WI38 (cell line): ENCODE measurements at regions not wholly inside any gene's neighbourhood (a gene's known extent, or its start where the extent isn't known, plus 50 kb on each side); places are given as distances from the start of the nearest gene placed in this dataset.
"Not testable (repeated sequence)": the region's sequence is repeated elsewhere in the genome, so short reads cannot be mapped to it uniquely, and the experiment has no call there.

Source experiments
- H3K4me3 ChIP-seq: 2 replicates; pipeline ENCODE4 v1.5.1; 2011; ENCODE audit warnings: low read depth, mild to moderate bottlenecking, control low read depth, low read length
- TF ChIP-seq, protein P1 (sequence below): IDR thresholded peaks from 2 replicates; pipeline ENCODE4 v1.5.1; 2012; ENCODE audit warnings: low read depth, mild to moderate bottlenecking, control low read depth, low read length

DNA sequence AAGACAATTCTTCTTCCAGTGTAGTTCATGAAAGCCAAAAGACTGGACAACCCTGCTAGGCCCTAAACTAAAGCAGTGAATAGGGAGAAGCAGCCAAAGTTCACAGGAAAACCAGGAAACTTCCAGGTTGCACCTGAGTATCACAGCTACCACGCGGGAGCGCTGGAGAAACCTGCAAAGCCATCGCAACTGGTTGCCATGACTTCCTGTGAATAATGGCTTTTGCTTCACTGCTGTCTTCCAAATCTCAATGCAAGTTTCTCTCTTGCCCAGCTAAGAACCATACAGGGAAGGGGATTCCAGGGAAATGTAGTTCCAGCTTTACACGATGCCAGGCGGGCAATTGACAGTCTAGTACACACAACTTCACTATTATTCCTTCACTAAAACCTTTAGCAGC lies 114.1 kb downstream of the GXYLT1 start:
- TF ChIP-seq, protein P1, sequence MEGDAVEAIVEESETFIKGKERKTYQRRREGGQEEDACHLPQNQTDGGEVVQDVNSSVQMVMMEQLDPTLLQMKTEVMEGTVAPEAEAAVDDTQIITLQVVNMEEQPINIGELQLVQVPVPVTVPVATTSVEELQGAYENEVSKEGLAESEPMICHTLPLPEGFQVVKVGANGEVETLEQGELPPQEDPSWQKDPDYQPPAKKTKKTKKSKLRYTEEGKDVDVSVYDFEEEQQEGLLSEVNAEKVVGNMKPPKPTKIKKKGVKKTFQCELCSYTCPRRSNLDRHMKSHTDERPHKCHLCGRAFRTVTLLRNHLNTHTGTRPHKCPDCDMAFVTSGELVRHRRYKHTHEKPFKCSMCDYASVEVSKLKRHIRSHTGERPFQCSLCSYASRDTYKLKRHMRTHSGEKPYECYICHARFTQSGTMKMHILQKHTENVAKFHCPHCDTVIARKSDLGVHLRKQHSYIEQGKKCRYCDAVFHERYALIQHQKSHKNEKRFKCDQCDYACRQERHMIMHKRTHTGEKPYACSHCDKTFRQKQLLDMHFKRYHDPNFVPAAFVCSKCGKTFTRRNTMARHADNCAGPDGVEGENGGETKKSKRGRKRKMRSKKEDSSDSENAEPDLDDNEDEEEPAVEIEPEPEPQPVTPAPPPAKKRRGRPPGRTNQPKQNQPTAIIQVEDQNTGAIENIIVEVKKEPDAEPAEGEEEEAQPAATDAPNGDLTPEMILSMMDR: no peak
- H3K4me3 ChIP-seq: no peak overlapping the region

DNA sequence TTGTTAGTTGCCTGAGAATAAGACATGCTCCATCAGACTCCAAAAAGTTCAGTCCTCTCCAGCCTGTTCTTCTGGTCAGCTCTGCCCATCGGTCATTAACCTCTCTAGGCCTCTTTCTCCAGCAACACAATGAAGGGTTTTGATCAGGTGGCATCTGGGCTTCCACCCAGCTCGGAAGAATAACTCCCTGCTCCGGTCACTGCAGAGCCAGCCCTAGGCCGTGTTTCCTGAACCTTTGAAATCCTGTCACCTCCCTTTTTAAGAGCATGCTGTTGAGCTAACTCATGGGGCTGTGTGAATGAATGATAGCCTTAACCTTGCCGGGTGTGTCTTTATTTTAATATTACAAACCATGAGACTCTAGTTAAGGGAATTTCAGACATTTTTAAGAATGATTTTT lies 117.1 kb downstream of the GXYLT1 start:
- TF ChIP-seq, protein P1: no peak
- no peak overlapping the region for H3K4me3 ChIP-seq

DNA sequence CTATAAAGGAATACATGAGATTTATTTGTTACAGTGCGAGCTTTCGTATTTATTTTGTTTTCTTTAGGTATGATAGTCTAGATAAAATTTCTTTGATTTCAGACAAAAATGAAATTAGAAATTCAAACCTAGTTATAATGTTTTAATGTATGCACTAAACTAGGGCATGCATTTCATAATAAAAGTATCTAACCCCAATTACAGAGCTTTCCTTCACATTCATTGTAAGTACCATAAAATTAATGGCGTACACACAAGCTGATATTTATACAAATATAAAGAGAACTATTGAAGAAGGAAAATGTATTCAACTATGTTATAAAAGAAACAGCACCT lies 120.2 kb downstream of the GXYLT1 start:
- TF ChIP-seq, protein P1: no peak
- H3K4me3 ChIP-seq: no peak overlapping the region

DNA sequence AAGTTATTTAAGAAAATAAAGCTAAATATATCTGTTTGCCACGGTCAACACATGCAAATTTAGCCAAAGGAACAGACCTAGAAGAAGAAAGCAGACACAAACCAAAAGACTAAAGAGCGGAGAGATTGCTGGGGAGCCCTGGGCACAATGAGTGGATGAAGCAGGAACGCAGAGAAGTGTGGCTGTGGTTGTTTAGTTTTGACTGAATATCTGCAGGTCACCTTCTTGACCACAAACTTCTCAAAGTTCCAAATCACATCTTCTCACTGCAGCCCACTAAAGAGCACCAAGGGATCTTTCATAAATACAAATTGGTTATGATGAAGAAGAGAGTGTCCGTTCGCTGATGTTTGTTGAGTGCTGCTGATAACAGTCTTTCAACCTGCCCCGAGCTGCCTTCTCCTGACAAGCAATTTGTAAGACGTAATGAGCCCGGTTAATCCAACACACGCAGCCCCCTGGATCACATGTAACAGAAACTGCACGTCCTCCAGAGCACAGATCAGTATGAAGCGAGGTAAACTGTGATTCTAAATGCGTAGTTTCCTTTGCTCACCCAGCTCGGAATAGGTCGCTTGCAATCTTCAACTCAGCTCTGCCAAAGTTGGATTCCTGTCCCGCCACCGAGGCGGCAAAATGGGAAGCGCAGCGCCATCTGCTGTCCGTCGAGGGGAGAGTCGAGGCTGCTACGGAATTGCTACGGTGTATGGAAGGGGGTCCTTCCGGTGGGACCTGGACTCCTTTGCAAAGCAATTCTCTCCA lies 120.8 kb downstream of the GXYLT1 start:
- peak overlapping the region; percentile 57 for H3K4me3 ChIP-seq
- TF ChIP-seq, protein P1: peak; percentile 92

DNA sequence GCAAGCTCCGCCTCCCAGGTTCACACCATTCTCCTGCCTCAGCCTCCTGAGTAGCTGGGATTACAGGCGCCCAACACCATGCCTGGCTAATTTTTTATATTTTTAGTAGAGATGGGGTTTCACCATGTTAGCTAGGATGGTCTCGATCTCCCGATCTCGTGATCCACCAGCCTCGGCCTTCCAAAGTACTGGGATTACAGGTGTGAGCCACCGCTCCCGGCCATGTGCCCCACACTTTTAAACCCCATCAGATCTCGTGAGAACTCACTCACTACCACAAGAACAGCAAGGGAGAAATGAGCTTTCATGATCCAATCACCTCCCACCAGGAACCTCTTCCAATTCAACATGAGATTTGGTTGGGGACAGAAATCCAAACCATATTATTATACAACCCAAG lies 122.7 kb downstream of the GXYLT1 start:
- not testable (repeated sequence) for H3K4me3 ChIP-seq

DNA sequence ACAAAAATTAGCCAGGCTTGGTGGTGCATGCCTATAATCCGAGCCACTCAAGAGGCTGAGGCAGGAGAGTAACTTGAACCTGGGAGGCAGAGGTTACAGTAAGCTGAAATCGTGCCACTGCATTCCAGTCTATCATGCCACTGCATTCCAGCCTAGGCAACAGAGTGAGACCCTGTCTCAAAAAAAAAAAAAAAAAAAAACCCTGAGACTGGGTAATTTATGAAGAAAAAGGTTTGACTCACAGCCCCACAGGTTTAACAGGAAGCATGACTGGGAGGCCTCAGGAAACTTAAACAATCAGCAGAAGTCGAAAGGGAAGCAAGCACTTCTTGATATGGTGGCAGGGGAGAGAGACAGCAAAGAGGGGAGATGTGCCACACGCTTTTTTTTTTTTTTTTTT lies 123.2 kb downstream of the GXYLT1 start:
- TF ChIP-seq, protein P1: no peak
- H3K4me3 ChIP-seq: no peak overlapping the region

DNA sequence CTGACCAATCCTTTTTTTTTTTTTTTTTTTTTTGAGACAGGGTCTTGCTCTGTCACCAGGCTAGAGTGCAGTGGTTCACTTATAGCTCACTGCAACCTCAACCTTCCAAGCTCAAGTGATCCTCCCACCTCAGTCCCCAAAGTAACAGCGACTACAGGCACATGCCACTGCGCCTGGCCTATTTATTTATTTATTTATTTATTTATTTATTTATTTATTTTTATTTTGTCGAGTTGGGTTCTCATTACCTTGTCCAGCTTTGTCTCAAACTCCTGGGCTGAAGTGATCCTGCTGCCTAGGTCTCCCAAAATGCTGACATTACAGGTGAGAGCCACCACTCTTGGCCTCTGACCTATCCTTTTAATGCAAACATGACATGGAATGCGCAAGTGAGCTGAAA lies 124.4 kb downstream of the GXYLT1 start:
- TF ChIP-seq, protein P1: no peak

DNA sequence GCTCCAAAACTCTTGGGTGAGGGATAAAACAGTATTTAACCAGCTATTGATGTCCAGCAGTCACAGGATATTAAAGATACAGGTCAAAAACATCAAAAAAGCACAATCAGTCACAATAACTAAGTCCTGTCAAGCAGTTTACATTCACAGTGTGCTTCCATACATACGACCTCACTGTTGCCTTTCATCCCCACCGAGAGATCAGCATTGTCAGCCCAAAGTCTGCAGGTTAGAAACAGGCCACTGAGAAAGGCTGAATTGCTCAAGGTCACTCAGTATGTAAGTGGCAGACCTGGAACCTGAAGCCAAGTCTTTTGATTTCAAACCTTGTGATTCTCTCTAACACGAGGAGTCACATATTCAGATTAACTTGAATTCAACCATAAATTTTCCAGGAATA lies 124.9 kb downstream of the GXYLT1 start:
- H3K4me3 ChIP-seq: no peak overlapping the region
- TF ChIP-seq, protein P1: no peak

More for the DNA sequence above, 124.4 kb downstream of the GXYLT1 start:
- H3K4me3 ChIP-seq: no peak overlapping the region
